Chondrocyte (in vitro differentiated cells): ENCODE measurements at regions not wholly inside any gene's neighbourhood (a gene's known extent, or its start where the extent isn't known, plus 50 kb on each side); places are given as distances from the start of the nearest gene placed in this dataset.

ENCODE experiments used
- DNase-seq: peaks from one replicate; pipeline ENCODE4 v3.0.0; 2021; ENCODE audit warnings: mixed read lengths, low spot score
- H3K27ac Mint-ChIP-seq: one replicate; pipeline ENCODE4 v1.8.0; 2021; ENCODE audit warnings: mild to moderate bottlenecking, moderate library complexity, mixed read lengths; ENCODE audit not compliant: unreplicated experiment
- H3K27me3 Mint-ChIP-seq: 2 replicates; pipeline ENCODE4 v1.8.0; 2021; ENCODE audit warnings: low read depth, mixed read lengths
- H3K36me3 Mint-ChIP-seq: 2 replicates; pipeline ENCODE4 v1.8.0; 2021; ENCODE audit warnings: low read depth, mixed read lengths
- H3K4me1 Mint-ChIP-seq: 2 replicates; pipeline ENCODE4 v1.8.0; 2021; ENCODE audit warnings: low read depth, mild to moderate bottlenecking, mixed read lengths
- H3K4me3 Mint-ChIP-seq: one replicate; pipeline ENCODE4 v1.8.0; 2021; ENCODE audit warnings: mild to moderate bottlenecking, moderate library complexity, mixed read lengths; ENCODE audit not compliant: unreplicated experiment
- H3K9me3 Mint-ChIP-seq: 2 replicates; pipeline ENCODE4 v1.8.0; 2021; ENCODE audit warnings: low read depth, mixed read lengths
- CTCF ChIP-seq: fragments of 200-600 bp; sonication (generic); IDR thresholded peaks from 2 replicates; pipeline ENCODE4 v1.5.0; 2021; ENCODE audit warnings: antibody characterized with exemption, mild to moderate bottlenecking, moderate library complexity

GRCh38 chr5:107321906-107322305 is 348.8 kb downstream of the EFNA5 start:
- DNase-seq = no peak
- Mint-ChIP-seq H3K36me3 (no peaks in the 10 kb centered on the region), H3K4me1 (peaks cover 12% of the 10 kb centered on the region), H3K27ac (no peak overlapping the region), H3K9me3 (no peaks in the 10 kb centered on the region), H3K27me3 (no peaks in the 10 kb centered on the region), H3K4me3 (no peak overlapping the region)
- no peak for TF ChIP-seq CTCF

- no peak for TF ChIP-seq CTCF
- Mint-ChIP-seq H3K36me3 (no peaks in the 10 kb centered on the region), H3K4me3 (no peak overlapping the region), H3K9me3 (no peaks in the 10 kb centered on the region), H3K27me3 (no peaks in the 10 kb centered on the region), H3K27ac (no peak overlapping the region), H3K4me1 (peaks cover 12% of the 10 kb centered on the region)
- no peak for DNase-seq
Measured at GRCh38 chr5:107320846-107321245, 349.9 kb downstream of the EFNA5 start.

GRCh38 chr5:107320376-107320775 is 350.4 kb downstream of the EFNA5 start:
- no peaks in the 10 kb centered on the region for H3K27me3 Mint-ChIP-seq
- no peak for TF ChIP-seq CTCF
- H3K4me1 Mint-ChIP-seq = peaks cover 12% of the 10 kb centered on the region
- no peak overlapping the region for H3K4me3 Mint-ChIP-seq
- H3K27ac Mint-ChIP-seq = no peak overlapping the region
- H3K9me3 Mint-ChIP-seq = no peaks in the 10 kb centered on the region
- no peaks in the 10 kb centered on the region for H3K36me3 Mint-ChIP-seq
- no peak for DNase-seq

GRCh38 chr5:107319901-107320300 is 350.8 kb downstream of the EFNA5 start:
- Mint-ChIP-seq H3K27ac (no peak overlapping the region), H3K4me1 (peaks cover 12% of the 10 kb centered on the region), H3K9me3 (no peaks in the 10 kb centered on the region), H3K27me3 (no peaks in the 10 kb centered on the region), H3K36me3 (no peaks in the 10 kb centered on the region), H3K4me3 (no peak overlapping the region)
- no peak for DNase-seq
- no peak for TF ChIP-seq CTCF

- no peak overlapping the region for H3K27ac Mint-ChIP-seq
- H3K4me1 Mint-ChIP-seq = no peaks in the 10 kb centered on the region
- no peak for DNase-seq
Measured at GRCh38 chr5:107314330-107314729, 356.4 kb downstream of the EFNA5 start.

More at GRCh38 chr5:107314330-107314729, 356.4 kb downstream of the EFNA5 start:
- H3K36me3 Mint-ChIP-seq = peaks cover 2% of the 10 kb centered on the region
- H3K9me3 Mint-ChIP-seq = peaks cover 7% of the 10 kb centered on the region
- TF ChIP-seq CTCF = no peak
- no peak overlapping the region for H3K4me3 Mint-ChIP-seq
- no peaks in the 10 kb centered on the region for H3K27me3 Mint-ChIP-seq
